ENCODE measurements at regions not wholly inside any gene's neighbourhood (a gene's known extent, or its start where the extent isn't known, plus 50 kb on each side); places are given as distances from the start of the nearest gene placed in this dataset.

GRCh38 chr13:73417012-73417615 lies 358.3 kb downstream of the KLF5 start:
- no peak for DNase-seq

- DNase-seq, result no peak
These were observed 357.3 kb downstream of the KLF5 start for GRCh38 chr13:73416093-73416492.

GRCh38 chr13:73413656-73414055 lies 354.9 kb downstream of the KLF5 start:
- no peak for DNase-seq

DNA sequence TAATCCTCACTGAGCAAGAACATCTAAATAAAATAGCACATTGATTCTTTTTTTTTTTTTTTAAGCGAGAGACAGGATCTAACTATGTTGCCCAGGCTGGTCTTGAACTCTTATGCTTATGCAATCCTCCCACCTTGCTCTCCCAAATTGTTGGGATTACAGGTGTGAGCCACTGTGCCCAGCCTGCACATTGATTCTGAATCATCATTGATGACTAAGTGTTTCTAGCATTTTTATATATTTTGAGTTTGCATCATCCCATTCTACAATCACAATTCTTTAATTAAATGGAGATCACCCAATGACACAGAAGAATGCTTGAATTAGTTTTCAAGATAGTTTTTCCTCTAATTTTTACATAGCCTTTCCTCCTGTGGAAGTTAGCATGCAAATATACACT lies 354.1 kb downstream of the KLF5 start:
- no peak for DNase-seq

DNA sequence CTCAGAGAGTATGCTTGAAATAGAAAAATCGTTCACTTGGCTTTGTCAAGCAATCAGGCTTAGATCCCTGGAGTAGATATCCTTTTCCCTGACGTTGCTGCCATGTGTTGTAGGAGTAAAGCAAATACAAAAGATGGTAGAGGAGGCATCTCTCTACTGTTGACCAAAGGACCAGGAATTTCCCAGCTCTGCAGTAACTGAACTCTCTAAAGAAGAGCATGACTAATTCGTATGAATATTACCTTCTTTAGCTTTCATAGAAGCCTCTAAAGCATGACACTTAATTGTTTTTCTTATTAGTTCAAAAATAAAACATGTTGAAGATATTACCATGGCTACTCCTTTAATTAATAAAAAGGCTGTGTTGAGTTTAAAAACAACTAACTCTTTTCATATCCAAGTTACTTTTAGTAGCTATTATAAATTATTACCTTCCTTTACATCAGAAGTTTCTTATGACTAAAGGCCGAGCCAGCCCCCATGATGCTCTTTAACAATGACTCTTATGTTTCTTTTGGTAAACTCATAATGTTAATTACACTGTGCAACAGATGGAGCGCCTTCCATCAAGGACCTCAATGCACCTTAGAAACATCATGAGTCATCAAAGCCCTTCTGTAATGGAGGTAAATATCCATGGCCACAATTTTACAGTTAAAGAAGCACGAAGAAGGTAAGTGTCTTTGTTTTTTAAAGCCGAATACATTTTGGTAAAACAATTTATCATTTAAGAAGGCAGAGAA lies 352.4 kb downstream of the KLF5 start:
- no peak for DNase-seq

DNA sequence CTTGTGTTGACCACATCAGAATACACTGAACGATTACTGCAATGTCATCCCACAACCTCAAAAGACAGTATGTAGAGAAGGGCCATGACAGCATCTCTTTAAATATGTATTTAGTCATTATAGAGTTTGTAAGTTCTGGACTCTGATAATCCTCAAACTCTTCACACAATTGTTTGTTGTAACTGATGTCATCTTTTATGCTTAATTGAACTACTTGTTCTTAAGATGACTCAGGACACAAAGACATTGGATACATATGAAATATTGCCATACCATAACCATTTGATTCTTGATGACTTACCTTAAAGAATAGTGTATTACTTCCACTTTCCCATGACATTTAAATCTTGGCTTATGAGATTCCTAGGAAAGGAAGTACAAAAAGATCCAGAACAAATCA lies 347.6 kb downstream of the KLF5 start:
- no peak for DNase-seq

GRCh38 chr13:73404581-73404980 lies 345.8 kb downstream of the KLF5 start:
- no peak for DNase-seq

DNA sequence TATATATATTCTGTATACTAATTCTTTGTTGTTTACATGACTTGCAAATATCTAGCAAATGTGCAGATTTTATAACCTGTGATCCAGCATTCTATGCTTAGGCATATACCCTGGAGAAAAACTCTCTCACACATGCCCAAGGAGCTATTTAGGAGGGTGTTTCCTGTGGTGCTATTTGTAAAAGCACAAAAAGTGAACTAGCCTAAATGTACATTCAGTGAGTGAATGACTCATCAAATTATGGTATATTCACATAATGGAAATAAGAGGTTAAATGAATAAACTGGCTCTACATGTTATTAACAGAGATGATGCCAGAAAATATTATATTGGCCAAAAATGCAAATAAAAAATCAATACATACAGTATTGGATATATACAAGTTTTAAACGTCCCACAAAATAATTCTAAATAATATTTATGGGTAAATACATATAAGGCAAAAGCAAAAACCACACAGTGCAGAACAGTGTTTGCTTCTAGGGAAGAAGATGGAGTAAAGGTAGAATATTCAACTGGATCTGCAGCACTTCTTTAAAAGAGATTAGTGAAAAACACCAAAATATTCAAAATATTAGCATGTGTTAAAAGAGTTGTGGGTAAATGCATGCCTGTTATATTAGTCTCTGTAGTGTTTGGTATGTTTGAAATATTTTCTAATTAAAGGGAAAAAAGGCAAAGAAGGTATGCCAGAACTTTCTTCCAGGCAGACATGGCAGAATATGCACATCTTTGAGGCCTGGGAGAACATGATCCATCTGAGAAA lies 344.7 kb downstream of the KLF5 start:
- no peak for DNase-seq

DNA sequence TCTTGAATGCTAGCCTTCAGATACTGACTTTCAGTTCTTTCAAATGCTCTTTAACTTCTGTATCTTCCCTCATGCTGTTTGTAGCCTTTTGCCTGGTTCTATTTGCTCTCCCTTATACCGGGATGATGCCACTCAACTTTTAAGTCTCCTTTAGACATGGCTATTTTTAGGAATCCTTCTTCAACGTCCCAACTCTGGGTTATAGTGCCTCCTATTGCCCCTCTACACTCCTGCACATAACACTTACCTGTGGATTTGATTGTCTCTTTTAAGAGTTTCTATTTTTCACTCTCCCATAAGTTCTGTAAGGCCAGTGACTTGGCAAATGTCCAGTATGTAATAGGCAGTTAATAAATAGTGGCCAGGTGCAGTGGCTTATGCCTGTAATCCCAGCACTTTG lies 343.0 kb downstream of the KLF5 start:
- no peak for DNase-seq

DNA sequence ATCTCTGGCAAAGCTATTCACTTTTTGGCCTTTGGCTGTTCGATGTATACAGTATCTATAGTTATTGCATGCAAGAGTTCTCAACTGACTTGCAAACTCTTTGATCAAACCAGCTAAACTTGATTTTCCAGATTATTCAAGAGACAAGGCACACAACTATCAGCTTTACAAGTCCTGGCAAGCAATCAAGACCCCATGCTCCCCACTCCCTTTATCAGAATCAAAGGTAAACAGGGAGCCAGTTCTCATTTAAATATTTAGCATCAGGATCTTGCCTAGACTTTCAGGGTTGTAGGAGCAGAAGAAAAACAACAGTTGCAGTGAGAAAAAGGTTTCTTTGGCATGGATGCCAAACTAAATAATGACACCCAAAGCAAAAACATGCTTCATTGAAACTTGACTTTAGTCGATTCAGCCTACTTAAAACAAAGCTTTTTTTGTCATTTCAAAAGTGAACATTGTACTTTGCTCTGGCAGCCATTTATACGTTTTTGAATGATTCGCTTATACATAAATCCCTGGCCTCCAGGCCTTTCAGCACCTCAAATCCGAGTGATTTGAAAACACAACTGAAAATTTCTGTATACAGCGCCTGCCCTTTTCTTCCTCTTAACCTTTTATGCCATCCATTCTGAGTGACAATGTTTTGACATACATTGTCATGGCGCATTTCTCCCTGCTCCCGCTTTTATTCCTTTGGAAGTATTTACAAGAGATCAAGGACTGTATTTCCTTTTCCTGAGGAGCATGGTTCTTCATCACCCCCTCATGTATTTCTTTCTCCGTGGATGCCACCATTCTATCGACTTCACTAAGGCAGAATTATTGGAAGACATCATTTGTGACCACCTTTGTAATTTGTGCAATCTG lies 340.8 kb downstream of the KLF5 start:
- DNase-seq, result peak; percentile 24

- no peak for DNase-seq
These were observed 338.9 kb downstream of the KLF5 start for GRCh38 chr13:73397496-73398305.

GRCh38 chr13:73394066-73394465 lies 335.3 kb downstream of the KLF5 start:
- DNase-seq, result no peak

GRCh38 chr13:73390100-73390499 lies 331.3 kb downstream of the KLF5 start:
- no peak for DNase-seq

DNA sequence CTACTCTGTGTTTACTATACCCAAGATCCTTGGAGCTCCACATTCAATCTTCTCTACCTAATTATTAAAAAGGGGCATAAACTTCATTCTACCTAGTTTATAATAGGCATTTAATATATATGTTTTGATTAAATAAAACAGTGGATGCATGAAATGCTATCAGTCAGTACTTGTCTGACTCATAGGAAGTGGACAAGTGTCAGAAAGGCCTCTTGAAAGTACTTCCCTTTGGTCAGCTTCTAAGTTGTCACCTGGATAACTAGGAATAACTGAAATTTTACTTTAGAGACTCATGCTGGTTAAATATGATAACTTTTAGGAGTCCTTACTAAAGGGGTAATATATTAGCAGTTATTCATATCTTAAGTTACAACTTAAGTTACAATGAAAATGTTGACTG lies 329.8 kb downstream of the KLF5 start:
- DNase-seq, result no peak

GRCh38 chr13:73387318-73387717 lies 328.5 kb downstream of the KLF5 start:
- DNase-seq, result no peak

DNA sequence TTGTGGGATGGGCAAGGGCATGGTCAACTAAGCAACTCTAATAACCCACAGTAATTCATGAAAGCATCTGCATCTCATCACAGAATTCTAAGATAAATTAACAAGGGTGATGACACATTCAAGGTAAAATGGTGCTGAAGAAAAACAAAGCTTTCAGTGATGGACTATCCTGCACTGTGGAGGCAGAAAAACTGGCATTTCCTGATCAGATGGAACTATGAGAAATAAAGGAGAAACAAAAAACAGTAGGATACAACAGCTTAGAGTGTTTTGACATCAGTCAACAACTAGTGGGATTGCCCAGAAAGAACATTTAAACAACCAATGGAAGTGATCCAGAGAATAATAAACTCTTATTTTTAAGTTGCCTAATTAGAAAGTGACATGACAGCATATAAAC lies 327.0 kb downstream of the KLF5 start:
- no peak for DNase-seq

DNA sequence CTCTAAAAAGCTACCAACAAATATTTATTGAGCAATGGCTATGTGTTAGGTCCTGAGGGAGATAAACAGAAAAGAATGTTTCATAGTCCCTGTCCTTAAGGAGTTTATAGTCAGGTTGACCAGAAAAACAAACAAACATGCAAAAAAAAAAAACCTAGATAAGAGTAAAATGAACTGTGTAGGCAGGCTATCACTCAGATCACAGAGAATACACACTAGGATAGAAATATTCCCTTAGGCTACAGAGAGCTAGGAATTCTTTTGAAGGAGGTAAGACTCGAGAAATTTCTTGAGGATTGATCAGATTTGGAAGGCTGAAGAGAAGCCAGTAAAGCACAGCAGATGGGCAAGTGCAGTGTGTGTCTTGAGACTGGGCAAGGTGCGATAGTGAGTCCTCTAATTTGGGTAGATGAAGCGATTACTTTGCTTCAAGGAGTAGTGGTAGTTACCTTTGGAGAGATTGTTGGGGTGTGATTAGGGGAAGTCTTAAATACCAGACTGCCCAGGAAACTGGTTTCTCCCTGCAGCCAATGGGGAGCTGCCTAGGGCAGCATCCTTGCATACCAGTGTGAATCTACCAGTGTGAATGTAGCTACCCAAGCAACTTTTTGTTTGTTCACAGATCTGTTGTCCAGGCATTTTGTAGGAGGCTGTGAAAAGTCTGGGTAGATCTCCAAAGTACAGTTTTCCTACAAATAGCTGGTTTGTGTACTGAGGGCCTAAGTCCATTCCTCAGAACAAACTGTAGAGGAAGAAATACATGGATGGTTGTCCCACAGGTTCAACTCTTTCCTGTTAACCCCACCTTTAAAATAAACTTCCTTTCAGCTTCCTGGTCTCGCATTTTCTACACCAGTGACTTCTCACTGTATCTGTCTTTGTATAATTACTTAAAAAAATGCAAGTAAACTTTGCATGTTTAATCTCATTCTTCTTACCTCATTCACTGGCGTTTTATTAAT lies 314.1 kb downstream of the KLF5 start:
- DNase-seq, result no peak

- no peak for DNase-seq
These were observed 311.3 kb downstream of the KLF5 start for GRCh38 chr13:73370066-73370465.

- DNase-seq, result no peak
These were observed 310.3 kb downstream of the KLF5 start for GRCh38 chr13:73369095-73369494.

DNA sequence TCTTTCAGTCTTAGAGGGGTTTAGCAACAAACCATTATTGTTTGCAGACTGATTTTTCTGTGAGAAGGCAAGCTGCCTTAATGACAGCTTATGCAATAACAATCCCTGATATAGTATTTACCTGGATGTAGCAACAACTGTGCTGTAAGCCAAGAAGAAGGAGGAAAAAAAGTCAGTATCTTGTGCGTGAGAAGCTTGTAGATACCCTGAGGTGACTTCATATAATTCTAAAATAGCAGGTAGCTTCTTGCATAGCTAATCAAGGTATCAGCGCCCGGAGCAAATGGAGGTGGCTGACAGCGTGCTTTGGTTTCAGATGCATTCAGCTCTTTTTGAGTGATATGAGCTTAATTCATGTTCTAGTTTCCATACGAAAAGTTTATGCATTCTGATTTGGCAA lies 309.8 kb downstream of the KLF5 start:
- DNase-seq, result no peak

DNA sequence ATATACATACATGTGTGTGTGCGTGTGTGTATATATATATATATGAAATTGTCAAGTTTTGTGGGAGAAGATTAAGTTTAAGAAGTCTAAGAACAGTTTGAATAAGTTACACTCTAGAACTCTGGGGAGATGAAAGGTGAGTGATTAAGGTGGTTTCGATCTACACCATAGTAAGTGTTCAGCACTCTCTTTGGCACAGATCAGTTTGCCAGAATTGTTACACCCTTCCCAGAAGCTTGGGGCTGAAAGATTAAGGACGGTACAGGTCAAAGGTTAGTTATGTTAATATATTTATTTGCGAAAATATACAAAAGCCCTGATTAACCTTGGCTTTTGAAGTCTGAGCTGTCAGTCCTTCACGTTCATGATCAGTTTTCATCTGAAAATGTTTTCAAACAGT lies 309.1 kb downstream of the KLF5 start:
- DNase-seq, result no peak

Data from NCI-H1105 treated with DMSO at 0.1 percent for 48 hours (cell line).